K562 (cell line): ENCODE measurements at regions not wholly inside any gene's neighbourhood (a gene's known extent, or its start where the extent isn't known, plus 50 kb on each side); places are given as distances from the start of the nearest gene placed in this dataset.

ENCODE experiments used
- ATAC-seq: fragments of 200-7000 bp; cut with Tn5 transposase; 3 replicates; pipeline ENCODE4 v1.9.1; 2020; ENCODE audit warnings: moderate library complexity
- BruUV-seq: library from RNA; stranded (reverse); fragments of 400-500 nt; replicated peaks from 2 replicates; lab custom pipeline; 2021; lab: Mats Ljungman, UMichigan
- CTCF ChIA-PET: fragments of 300-600 bp; formaldehyde crosslinking; extraction: SDS; loops from one replicate; lab custom pipeline; 2021; ENCODE audit warnings: low intra/inter-chr PET ratio; lab: Yijun Ruan, JAX
- POLR2A ChIA-PET: fragments of 300-600, 350-650 bp; sonication (Branson Sonifier 250); formaldehyde crosslinking; extraction: SDS; loops from one replicate; lab custom pipeline; 2021; ENCODE audit warnings: antibody characterized with exemption, inconsistent platforms; lab: Yijun Ruan, JAX
- DNase-seq, 4 experiments: peaks; one replicate each; pipeline versions ENCODE4 v3.0.0 to v3.0.0-alpha.2; 2011 to 2018; ENCODE audit warnings: low spot score in 3 of 4, mixed read lengths in 3 of 4; ENCODE audit errors: extremely low read depth in 1 of 4
- FAIRE-seq: peaks from 2 replicates; lab custom pipeline; 2011; peaks lifted over from hg19 to GRCh38; lab: Jason Lieb, UNC
- H2AFZ ChIP-seq: 2 replicates; pipeline ENCODE4 v1.6.0; 2011; ENCODE audit warnings: low read depth, low read length, control low read depth, inconsistent platforms
- H3K27ac ChIP-seq: fragments of 200-600 bp; 3 replicates; pipeline ENCODE4 v1.8.0; 2011; ENCODE audit warnings: low read depth, mild to moderate bottlenecking, control low read depth, inconsistent platforms, low read length, moderate library complexity, mixed read lengths; ENCODE audit errors: extremely low read depth
- H3K27me3 ChIP-seq, 2 experiments: fragments of 300-600 bp in 1 of 2; 2 replicates in 1 of 2; 3 replicates in 1 of 2; pipeline versions ENCODE4 v1.6.0 to v1.8.0; 2011; ENCODE audit warnings: inconsistent platforms in 2 of 2, low read length in 2 of 2, mild to moderate bottlenecking in 1 of 2, mixed read lengths in 1 of 2, moderate library complexity in 1 of 2; ENCODE audit not compliant: control insufficient read depth in 2 of 2, insufficient read depth in 2 of 2
- H3K36me3 ChIP-seq: fragments of 300-600 bp; 3 replicates; pipeline ENCODE4 v1.8.0; 2011; ENCODE audit warnings: mild to moderate bottlenecking, low read length, inconsistent platforms; ENCODE audit not compliant: control insufficient read depth, insufficient read depth
- H3K4me1 ChIP-seq, 2 experiments: fragments of 200-600 bp in 1 of 2; replicated peaks in 1 of 2; 2 replicates in 1 of 2; 3 replicates in 1 of 2; pipeline versions ENCODE4 v1.5.1 to v1.8.0; 2011; ENCODE audit warnings: inconsistent platforms in 2 of 2, low read length in 2 of 2, mild to moderate bottlenecking in 1 of 2, mixed read lengths in 1 of 2, moderate library complexity in 1 of 2; ENCODE audit not compliant: control insufficient read depth in 2 of 2, insufficient read depth in 2 of 2
- H3K4me2 ChIP-seq: 2 replicates; pipeline ENCODE4 v1.6.1; 2011; ENCODE audit warnings: low read length, control low read depth, inconsistent platforms, mixed read lengths; ENCODE audit not compliant: insufficient read depth
- H3K4me3 ChIP-seq: fragments of 200-600 bp; sonication (generic), shearing (Covaris generic); 2 replicates; pipeline ENCODE4 v1.5.1; 2016; ENCODE audit warnings: control low read depth, inconsistent platforms
- H3K79me2 ChIP-seq: fragments of 200-600 bp; 3 replicates; pipeline ENCODE4 v1.8.0; 2011; ENCODE audit warnings: low read length, inconsistent platforms; ENCODE audit not compliant: control insufficient read depth, insufficient read depth
- H3K9ac ChIP-seq, 2 experiments: 2 replicates each; pipeline versions ENCODE4 v1.6.0 to v1.6.1; 2011; ENCODE audit warnings: low read depth in 2 of 2, low read length in 2 of 2, control low read depth in 1 of 2, inconsistent platforms in 1 of 2, mild to moderate bottlenecking in 1 of 2, mixed read lengths in 1 of 2; ENCODE audit not compliant: insufficient read depth in 1 of 2
- H3K9me1 ChIP-seq: one replicate; pipeline ENCODE4 v1.6.0; 2011; ENCODE audit warnings: inconsistent platforms, mild to moderate bottlenecking, low read length, moderate library complexity; ENCODE audit not compliant: control insufficient read depth, insufficient read depth
- H3K9me3 ChIP-seq: replicated peaks from 2 replicates; pipeline ENCODE4 v1.5.1; 2011; ENCODE audit warnings: low read depth, low read length, inconsistent platforms; ENCODE audit not compliant: control insufficient read depth, insufficient read depth
- H4K20me1 ChIP-seq: replicated peaks from 2 replicates; pipeline ENCODE4 v1.6.1; 2011; ENCODE audit warnings: low read length, inconsistent platforms, mixed read lengths; ENCODE audit not compliant: control insufficient read depth, insufficient read depth
- ATF1 ChIP-seq, 2 experiments: fragments of 450-650 bp in 1 of 2; IDR thresholded peaks; 2 replicates each; pipeline ENCODE4 v1.6.1; 2016; ENCODE audit warnings: missing compliant biosample characterization in 1 of 2, missing genetic modification characterization in 1 of 2
- FOXP1 ChIP-seq: sonication (generic); formaldehyde crosslinking; IDR thresholded peaks from 2 replicates; pipeline ENCODE4 v1.8.0; 2022; ENCODE audit warnings: mild to moderate bottlenecking, missing genetic modification reagents
- MYC ChIP-seq, 2 experiments: fragments of 250-450 bp in 1 of 2; sonication (Bioruptor Pico) in 1 of 2; IDR thresholded peaks; 2 replicates each; pipeline versions ENCODE4 v1.5.1 to v1.6.1; 2012 to 2021; ENCODE audit warnings: low read depth in 2 of 2, borderline replicate concordance in 1 of 2, improper control_type of control experiment in 1 of 2, low read length in 1 of 2, mild to moderate bottlenecking in 1 of 2, moderate library complexity in 1 of 2
- NFIC ChIP-seq: fragments of 450-650 bp; IDR thresholded peaks from 2 replicates; pipeline ENCODE4 v1.6.1; 2017; ENCODE audit warnings: mild to moderate bottlenecking, inconsistent platforms
- NR2C2 ChIP-seq, 2 experiments: fragments of 200-800 bp in 1 of 2; sonication (Bioruptor generic) in 1 of 2; sonication (generic) in 1 of 2; formaldehyde crosslinking in 1 of 2; IDR thresholded peaks; 2 replicates each; pipeline versions ENCODE4 v1.6.1 to v1.8.0; 2016 to 2022; ENCODE audit warnings: mild to moderate bottlenecking in 1 of 2, missing compliant biosample characterization in 1 of 2, missing genetic modification characterization in 1 of 2, missing genetic modification reagents in 1 of 2
- POLR3G ChIP-seq: IDR thresholded peaks from 2 replicates; pipeline ENCODE4 v1.6.1; 2011; ENCODE audit not compliant: insufficient read length, insufficient replicate concordance; ENCODE audit errors: extremely low read depth
- ZBTB1 ChIP-seq: sonication (generic); formaldehyde crosslinking; IDR thresholded peaks from 2 replicates; pipeline ENCODE4 v1.8.1; 2023; ENCODE audit warnings: missing genetic modification reagents, low read depth, mild to moderate bottlenecking, borderline replicate concordance
- WGBS: fragments of 100-300 bp; shearing (Covaris generic); methylation state at CpG from one replicate; pipeline ENCODE4 v1.1.6; 2016; ENCODE audit warnings: low coverage, mixed read lengths; ENCODE audit not compliant: insufficient coverage; ENCODE audit errors: missing lambda C conversion rate; 5-methylcytosine and 5-hydroxymethylcytosine counted together
- in situ Hi-C: fragments of 300-500 bp; cut with MboI; formaldehyde crosslinking; loops from 4 replicates; pipeline ENCODE4 v1.15.0; 2018; ENCODE audit warnings: inconsistent platforms, mixed read lengths
- intact Hi-C: fragments of 100-400 bp; cut with micrococcal nuclease; formaldehyde crosslinking; loops from 2 replicates; pipeline ENCODE4 v1.14.2; 2022
- TF ChIP-seq, protein P1 (sequence below), 2 experiments: fragments of 450-650 bp in 1 of 2; sonication (generic) in 1 of 2; formaldehyde crosslinking in 1 of 2; IDR thresholded peaks; 2 replicates each; pipeline versions ENCODE4 v1.7.1 to v1.9.0; 2016 to 2022; ENCODE audit warnings: inconsistent platforms in 1 of 2, mild to moderate bottlenecking in 1 of 2, missing genetic modification reagents in 1 of 2

DNA sequence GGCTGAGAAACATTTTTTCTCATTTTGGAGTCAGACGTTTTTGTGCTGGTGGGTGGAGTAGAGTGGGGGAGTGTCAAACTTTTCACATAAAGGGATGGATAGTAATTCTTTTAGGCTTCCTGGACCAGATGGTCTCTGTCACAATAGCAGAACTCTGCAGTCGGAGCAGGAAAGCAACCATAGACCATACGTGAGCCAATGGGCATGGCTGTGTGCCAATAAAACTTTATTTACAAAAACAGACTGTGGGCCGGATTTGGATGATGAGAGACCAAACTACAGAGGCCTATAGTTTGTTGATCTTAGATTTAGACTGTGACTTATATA is 70.8 kb upstream of the SLC22A23 start:
- no peaks in the 10 kb centered on the region for H3K9me3 ChIP-seq
- CTCF ChIA-PET, result no interaction called here
- TF ChIP-seq NR2C2 (CRISPR knock-in tag; IDR thresholded peaks at IDR 0.05), result no peak
- TF ChIP-seq NR2C2 (tag; IDR thresholded peaks at IDR 0.05), result no peak
- no peak for TF ChIP-seq ZBTB1 (CRISPR knock-in tag)
- TF ChIP-seq FOXP1 (CRISPR knock-in tag), result no peak
- TF ChIP-seq, protein P1, sequence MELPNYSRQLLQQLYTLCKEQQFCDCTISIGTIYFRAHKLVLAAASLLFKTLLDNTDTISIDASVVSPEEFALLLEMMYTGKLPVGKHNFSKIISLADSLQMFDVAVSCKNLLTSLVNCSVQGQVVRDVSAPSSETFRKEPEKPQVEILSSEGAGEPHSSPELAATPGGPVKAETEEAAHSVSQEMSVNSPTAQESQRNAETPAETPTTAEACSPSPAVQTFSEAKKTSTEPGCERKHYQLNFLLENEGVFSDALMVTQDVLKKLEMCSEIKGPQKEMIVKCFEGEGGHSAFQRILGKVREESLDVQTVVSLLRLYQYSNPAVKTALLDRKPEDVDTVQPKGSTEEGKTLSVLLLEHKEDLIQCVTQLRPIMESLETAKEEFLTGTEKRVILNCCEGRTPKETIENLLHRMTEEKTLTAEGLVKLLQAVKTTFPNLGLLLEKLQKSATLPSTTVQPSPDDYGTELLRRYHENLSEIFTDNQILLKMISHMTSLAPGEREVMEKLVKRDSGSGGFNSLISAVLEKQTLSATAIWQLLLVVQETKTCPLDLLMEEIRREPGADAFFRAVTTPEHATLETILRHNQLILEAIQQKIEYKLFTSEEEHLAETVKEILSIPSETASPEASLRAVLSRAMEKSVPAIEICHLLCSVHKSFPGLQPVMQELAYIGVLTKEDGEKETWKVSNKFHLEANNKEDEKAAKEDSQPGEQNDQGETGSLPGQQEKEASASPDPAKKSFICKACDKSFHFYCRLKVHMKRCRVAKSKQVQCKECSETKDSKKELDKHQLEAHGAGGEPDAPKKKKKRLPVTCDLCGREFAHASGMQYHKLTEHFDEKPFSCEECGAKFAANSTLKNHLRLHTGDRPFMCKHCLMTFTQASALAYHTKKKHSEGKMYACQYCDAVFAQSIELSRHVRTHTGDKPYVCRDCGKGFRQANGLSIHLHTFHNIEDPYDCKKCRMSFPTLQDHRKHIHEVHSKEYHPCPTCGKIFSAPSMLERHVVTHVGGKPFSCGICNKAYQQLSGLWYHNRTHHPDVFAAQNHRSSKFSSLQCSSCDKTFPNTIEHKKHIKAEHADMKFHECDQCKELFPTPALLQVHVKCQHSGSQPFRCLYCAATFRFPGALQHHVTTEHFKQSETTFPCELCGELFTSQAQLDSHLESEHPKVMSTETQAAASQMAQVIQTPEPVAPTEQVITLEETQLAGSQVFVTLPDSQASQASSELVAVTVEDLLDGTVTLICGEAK (IDR thresholded peaks at IDR 0.05), result peak; percentile 94
- TF ChIP-seq, protein P1 (CRISPR knock-in tag; IDR thresholded peaks at IDR 0.05), result peak; percentile 88
- peak; percentile 54 for TF ChIP-seq NFIC
- no peak for TF ChIP-seq POLR3G
- TF ChIP-seq MYC (IDR thresholded peaks at IDR 0.05; ENCODE audit: low read depth, low read length), result no peak
- TF ChIP-seq MYC (CRISPR knock-in tag; IDR thresholded peaks at IDR 0.05; ENCODE audit: borderline replicate concordance, low read depth), result no peak
- no peak for TF ChIP-seq ATF1 (CRISPR knock-in tag; IDR thresholded peaks at IDR 0.05)
- no peak for TF ChIP-seq ATF1 (tag; IDR thresholded peaks at IDR 0.05)
- H4K20me1 ChIP-seq, result 0 out of 2 replicates have a peak, but pooled peaks cover 2% of the 10 kb centered on the region
- POLR2A ChIA-PET, result no interaction called here
- H3K79me2 ChIP-seq, result no peaks in the 10 kb centered on the region
- FAIRE-seq (no peak), DNase-seq (no peak), ATAC-seq (no peak)
- H3K4me3 ChIP-seq, result no peak overlapping the region
- no peak overlapping the region for H2AFZ ChIP-seq
- intact Hi-C loops, result loop anchor here (5.0 kb wide), 1 partner anchor 205 kb away; no protein-coding TSS in a partner anchor
- BruUV-seq, result no TSS peak
- H3K9ac ChIP-seq, result no peak overlapping the region
- H3K4me2 ChIP-seq, result no peak overlapping the region
- no peaks in the 10 kb centered on the region for H3K4me1 ChIP-seq
- H3K27ac ChIP-seq, result no peak overlapping the region
- H3K36me3 ChIP-seq, result no peaks in the 10 kb centered on the region
- in situ Hi-C loops, result no loop called here
- no peaks in the 10 kb centered on the region for H3K9me1 ChIP-seq
- peaks cover 58 to 81% of the 10 kb centered on the region in 2 experiments for H3K27me3 ChIP-seq
- WGBS, result 7% methylated on average over 4 of the region's 4 CpGs
